PC-3 (cell line): ENCODE measurements at regions not wholly inside any gene's neighbourhood (a gene's known extent, or its start where the extent isn't known, plus 50 kb on each side); places are given as distances from the start of the nearest gene placed in this dataset.

Source experiments
- EZH2 ChIP-seq: fragments of 300-600 bp; sonication (generic); IDR thresholded peaks from one replicate; pipeline ENCODE4 v1.6.1; 2017; ENCODE audit warnings: antibody characterized with exemption, mild to moderate bottlenecking, low read length; ENCODE audit not compliant: unreplicated experiment
- TF ChIP-seq, protein P1 (sequence below): fragments of 300-600 bp; sonication (generic); conservative IDR thresholded peaks from 2 replicates; pipeline ENCODE4 v1.5.1; 2017; ENCODE audit warnings: antibody characterized with exemption, low read depth, mild to moderate bottlenecking, low read length

GRCh38 chr2:107111623-107112022 is 225.7 kb upstream of the ST6GAL2 start:
- TF ChIP-seq, protein P1, sequence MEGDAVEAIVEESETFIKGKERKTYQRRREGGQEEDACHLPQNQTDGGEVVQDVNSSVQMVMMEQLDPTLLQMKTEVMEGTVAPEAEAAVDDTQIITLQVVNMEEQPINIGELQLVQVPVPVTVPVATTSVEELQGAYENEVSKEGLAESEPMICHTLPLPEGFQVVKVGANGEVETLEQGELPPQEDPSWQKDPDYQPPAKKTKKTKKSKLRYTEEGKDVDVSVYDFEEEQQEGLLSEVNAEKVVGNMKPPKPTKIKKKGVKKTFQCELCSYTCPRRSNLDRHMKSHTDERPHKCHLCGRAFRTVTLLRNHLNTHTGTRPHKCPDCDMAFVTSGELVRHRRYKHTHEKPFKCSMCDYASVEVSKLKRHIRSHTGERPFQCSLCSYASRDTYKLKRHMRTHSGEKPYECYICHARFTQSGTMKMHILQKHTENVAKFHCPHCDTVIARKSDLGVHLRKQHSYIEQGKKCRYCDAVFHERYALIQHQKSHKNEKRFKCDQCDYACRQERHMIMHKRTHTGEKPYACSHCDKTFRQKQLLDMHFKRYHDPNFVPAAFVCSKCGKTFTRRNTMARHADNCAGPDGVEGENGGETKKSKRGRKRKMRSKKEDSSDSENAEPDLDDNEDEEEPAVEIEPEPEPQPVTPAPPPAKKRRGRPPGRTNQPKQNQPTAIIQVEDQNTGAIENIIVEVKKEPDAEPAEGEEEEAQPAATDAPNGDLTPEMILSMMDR: no peak
- no peak for TF ChIP-seq EZH2
